T-helper 2 cell (primary cell): ENCODE measurements at regions not wholly inside any gene's neighbourhood (a gene's known extent, or its start where the extent isn't known, plus 50 kb on each side); places are given as distances from the start of the nearest gene placed in this dataset.
A peak's percentile ranks its signal among the peaks of the same experiment; 100 is the strongest.

Source experiments
- DNase-seq, 5 experiments: peaks; one replicate each; pipeline versions ENCODE4 v3.0.0 to v3.0.0-alpha.2; 2012 to 2022

DNA sequence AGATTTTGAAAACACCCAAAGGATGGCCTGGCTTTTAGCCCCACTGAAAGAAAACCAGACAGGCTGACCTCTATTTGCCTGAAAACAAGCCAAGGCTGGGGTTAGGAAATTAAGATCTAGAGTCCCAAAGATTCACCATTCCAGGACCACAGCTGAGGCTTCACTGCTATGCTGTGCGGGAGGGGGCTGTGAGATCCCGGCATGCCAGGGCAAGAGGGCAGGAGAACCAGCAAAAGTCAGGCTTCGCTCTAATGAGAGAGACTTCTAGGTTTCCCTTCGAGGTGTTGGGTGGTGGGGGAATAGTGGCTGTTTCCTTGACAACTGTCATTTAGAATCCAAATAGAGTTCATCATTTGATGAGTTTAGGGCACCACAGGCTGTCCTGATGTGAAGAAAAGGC is 152.9 kb upstream of the NFIB start:
- DNase-seq, result no peak

DNA sequence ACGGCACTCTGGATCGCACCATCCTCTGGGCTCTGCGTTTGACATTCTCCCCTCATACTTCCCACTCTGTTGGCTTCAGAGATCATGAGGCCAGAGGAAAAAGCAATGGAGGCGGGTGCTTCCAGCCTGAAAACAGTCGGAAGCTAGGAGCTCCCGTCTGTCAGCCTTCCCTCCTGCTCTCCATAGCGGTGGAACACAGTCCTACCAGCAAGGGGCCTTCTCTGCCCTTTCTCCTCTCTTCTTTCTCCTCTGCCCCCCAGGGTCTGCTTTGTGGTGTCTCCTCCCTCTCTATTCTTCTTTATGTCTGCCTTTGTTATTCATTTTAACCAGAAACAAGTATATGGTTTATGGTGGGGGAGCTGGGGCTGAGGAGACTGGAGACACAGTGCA is 152.5 kb upstream of the NFIB start:
- DNase-seq, result no peak

DNA sequence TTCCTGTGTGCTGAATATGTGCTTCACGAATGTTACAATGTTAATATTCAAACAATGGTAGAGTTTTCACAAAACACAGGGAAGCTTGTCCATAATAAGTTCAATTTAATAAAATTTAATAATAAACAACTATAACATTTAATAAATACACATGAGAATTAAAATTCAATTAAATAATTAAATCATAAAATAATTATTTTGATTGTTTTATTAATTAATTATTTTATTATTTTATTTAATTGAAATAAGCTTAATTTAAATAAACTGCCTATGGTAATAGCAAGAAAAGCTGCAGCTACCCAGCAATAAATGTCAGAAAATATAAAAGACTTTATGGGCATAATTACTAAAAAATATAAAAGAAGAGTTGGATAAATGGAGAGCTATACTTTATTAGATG is 149.0 kb upstream of the NFIB start:
- no peak for DNase-seq

DNA sequence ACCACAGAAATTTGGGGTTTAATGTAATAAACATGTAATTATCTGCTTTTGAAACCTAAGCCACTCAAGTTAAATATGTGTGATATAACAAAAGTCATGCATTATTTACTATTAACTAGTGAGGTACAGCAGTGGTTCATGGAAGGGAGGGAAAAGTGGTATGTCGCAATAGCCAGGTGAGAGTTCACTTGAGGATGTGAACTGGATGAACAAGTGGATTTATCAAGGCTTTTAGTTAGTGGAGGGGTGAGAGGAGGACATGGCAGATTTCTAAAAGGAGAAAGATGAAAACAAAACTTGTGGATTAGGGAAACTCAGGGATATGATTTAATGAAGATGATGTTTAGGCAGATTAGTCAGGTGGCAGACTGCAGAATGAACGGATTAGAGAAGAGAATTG is 141.3 kb upstream of the NFIB start:
- DNase-seq, result no peak

DNA sequence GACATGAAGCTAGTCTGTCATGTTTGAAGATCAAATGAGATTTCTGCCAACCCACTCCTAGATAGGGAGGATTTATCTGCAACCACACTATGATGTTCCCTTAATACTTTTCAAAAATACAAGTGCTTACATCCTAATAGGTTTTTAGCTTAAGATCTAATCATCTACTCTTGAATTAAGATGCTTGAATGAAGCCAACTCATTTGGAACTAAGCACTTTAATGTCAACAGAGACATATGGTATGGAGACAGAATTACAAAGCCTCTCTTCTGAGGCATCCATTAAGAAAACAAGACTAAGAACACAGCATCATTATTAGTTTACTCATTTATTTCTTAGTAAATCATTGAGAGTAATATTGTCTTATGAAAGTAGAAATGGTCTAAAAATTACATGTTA is 139.3 kb upstream of the NFIB start:
- no peak for DNase-seq

DNA sequence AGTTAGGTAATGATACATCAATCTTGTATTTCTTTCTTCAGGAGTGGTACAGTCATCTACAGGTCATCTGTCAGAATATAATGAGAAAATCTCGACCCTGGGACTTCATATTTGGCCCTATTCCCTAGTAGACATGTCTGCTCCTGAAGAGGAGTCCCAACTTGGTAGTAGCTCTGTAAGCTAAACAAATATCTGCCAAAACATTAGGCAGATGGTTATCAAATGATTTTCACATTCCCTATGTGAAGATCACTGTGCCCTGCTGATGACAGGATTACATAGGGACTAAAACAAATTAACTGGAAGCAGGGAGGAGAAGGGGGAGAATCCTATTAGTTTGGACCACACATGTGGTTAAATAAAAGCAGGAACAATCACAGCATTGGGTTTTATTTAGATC is 138.6 kb upstream of the NFIB start:
- DNase-seq, result no peak

DNA sequence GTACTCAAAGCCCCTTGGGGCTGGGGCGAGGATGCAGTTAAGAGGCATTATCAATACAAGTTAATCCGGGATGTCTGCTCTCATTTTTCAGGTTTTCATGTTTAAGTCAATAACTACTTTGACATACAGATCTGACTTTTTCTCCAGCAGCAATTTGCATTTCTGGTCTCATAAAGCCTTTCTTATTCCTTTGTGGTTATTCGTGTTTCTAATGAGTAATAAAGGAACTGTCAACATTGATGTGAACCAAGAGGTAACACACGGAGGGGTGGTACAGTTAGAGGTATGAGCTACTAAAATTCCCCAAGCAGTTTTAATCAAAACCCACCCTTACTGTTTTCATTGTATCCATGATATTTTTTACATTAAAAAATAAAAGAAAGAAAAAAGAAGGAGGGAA is 138.0 kb upstream of the NFIB start:
- DNase-seq, result no peak

DNA sequence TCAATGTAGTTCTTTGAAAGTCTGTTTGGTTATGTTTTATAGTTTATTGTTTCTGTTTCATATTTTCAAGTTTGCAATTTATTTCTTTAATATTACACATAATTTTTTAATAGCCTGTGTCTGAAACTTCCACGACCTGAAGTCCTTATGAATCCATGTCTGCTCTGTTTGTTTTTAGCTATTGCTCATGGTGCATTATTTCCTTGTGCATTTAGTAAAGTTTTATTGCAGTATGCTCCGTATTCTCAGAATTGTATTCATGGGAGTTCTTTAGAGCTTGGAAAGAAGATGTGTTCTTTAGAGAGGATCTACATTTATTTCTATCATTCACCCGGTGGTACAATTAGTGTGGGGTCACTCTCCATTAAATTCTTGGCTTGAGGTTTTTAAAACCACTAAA is 133.2 kb upstream of the NFIB start:
- no peak for DNase-seq

DNA sequence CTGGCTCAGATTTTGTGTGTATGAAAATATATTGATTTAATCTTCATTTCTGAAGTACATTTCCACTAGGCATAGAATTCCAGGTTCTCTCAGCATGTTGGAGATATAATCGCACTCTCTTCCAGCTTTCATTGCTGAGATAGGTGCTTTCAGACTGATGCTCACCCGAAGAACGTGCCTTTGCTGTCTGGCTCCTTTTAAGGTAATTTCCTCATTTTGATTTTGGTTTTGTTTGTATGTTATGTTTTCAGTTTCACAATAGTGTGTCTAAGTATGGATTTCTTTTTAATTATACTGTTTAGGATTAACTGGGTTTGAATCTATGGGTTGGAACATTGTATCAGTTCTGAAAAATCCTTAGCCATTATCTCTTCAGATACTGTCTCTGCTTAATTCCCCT is 132.0 kb upstream of the NFIB start:
- DNase-seq, result no peak

DNA sequence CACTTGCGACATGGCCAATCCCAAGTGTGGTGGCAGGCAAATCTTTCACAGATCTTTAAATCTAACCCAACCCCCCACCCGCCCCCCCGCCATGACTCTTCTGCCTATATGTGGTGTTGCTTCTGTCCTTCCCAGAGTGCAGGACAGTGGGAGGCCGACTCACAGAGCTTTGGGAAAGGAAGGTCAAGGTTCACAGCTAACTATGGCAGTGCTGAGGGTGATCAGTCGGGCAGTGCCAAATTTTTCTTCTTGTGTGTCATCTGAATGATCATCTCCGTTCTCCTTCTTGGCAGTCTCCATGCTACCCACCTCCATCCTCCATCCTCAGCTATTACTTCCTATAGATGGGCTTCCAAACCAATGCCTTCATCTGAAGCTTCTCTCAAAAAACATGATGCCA is 129.0 kb upstream of the NFIB start:
- DNase-seq, result no peak

DNA sequence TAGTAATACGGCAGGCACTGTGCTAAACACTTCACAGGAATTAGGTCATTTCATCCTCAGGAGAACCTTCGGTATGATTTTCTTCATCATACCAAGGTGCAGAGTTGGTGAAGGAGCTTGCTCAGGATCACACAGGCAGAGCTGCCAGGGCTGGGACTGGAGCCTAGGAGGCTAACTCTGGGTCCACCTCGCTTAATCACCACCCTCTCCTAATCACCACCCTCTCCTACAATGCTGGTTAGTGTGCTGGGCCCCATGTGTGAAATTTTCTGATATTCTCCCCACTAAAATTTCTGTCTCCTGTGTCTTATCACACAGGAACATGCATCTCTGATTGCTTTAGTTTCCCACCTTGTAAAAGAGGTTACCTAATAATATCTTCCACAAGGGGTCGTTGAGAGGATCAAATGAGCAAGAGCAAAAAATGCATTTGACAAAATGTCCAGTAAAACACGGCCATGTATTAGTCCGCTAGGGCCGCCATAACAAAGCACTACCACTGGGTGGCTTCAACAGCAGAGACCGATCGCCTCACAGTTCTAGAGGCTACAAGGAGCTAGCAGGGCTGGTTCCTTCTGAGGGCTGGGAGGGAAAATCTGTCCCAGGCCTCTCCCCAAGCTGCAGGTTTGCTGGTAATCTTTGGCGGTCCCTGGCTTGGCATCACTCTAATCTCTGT is 128.2 kb upstream of the NFIB start:
- no peak for DNase-seq

DNA sequence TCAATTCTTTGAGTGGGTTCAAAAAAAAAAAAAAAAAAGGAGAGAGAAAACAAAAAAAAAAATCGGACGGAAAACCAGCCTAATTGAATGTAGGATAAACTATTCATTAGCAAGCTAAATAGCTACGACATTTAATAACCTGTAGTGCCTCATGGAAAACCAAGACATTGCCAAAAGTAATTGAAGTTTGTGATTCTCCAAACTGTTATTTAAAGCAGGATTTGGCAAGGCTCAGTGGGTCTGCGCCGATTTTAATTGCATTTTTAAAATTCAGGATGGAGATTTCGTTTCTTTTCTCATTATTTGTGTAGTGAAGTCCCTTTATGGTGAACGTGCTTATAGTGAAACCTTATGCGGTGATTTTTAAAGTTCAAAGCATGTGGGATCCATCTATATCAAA is 127.2 kb upstream of the NFIB start:
- no peak for DNase-seq

DNA sequence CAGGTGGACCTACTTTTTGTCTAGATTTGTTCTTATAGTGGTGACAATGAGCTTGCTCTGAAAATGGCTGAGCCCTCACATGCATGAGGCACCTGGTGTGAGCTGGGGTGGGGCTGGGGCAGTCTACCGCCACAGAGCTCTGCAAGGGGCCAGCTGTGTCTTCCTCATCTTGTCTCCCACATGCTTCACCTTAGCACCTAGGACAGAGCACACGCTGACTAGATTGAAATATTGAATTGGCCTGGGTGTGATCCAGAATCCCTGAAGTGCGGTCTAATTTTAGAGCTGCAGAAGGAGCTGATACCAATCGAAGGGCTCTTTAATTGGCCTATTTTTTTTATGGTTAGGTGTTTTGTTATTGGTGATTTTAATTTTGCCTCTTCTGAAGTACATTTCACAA is 126.1 kb upstream of the NFIB start:
- DNase-seq, result no peak

DNA sequence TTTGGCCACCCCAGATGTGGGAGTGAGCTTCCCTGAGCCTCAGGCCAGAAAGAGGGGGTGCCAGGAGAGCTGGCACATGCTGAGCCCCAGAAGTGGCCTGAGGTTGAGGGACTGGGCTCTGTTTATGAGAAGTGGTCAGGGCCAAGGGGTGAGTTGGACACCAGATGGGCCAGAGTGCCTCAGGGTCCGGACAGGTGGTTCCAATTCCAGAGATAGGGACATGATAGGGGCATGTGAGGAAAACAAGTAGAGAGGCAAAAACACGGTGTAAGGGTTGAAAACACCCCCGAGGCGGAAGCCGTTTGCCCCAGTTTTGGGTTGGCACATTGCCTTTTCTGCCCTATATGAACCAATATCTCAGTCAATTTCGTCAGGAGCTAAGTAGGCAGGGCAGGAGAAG is 125.6 kb upstream of the NFIB start:
- DNase-seq, result no peak

DNA sequence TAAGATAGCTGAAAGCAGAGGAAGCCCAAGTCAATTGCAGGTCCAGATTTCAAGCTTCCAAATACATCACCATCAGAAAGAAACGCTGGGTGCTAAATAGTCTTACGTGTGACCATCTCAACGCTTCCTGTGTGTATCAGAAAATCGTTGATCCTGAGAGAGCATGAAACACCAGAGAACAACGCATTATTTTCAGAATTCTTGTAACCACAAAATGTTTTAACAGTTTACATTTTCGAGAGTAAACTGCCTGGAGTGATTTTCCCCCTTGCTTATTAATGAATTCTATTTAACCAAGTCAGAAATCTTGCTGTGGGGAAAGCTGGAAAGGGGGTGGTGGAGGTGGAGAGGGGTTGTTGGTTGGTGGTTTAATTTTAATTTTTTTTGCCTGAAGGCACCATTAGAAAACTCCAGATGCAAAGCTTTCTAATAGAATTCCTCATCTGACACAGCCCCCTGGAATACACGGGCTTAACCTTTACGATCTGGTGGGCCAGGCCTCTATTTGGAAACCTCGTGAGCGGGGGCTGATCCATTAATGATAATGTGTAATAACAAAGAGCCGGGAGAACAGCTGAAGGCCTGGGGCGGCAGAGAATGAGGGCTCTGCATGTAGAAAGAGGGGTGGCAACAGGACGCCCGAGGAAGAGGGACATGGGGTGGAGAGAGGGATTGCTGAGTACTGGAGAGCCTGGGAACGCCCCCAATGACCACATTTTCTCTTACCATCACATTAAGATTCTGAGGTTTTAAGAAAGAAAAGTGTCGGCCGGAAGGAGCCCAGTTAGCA is 124.5 kb upstream of the NFIB start:
- no peak for DNase-seq

DNA sequence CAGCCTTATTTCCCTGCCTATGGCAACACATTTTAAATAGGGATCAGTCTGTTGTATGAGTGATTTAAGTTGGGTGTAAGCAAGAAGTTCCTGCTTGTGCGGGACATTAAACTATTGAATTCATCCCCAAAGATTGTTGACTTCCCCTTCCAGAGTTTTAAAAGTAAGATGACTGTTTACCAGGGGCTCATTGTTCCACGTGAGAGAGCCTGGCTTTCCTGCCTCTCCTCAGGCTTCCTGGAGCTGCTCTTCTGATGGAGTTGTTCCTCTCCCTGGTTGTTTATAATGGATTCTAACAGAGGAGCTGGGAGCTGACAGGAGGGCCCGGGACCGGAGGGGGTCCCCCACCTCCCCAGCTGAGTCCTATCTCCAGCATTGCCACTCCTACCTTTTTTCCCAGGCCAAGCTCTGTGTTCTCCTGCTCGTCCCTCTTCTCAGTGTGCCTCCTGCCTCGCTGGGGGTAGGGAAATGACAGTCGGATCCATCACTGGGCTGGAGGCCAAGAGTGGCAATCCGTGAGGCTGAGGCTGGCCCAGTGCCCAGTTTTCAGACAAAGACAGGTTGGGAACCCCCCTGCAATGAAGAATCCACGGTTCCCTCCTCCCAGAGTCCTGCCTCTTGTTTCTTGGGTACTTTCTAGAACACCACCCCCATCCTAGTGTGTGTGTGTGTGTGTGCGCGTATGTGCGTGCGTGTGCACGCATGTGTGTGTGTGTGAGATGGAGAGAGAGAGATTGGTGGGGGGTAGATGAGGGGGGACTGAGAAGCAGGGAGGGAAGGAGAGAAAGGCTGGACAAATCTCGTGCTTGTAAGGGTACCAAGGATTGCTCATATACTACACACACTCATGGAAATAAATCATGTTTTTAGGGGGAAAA is 123.7 kb upstream of the NFIB start:
- no peak for DNase-seq

DNA sequence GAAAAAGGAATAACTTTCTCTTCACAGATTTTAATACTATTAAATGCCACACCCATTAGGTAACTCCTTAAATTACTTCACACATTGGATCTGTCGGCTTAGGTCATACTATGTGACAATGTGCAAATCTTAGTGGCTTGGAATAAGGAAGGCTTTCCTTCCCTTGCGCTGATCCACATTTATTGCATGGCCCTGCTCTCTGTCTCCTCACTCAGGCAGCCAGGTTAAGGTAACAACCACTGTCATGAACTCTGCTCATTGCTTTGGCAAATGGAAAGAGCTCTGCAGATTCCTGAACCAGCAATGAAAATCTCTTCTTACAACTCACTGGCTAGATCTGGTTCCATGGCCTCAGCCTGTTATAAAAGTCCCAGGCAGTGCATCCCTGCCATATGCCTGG is 121.9 kb upstream of the NFIB start:
- no peak for DNase-seq

DNA sequence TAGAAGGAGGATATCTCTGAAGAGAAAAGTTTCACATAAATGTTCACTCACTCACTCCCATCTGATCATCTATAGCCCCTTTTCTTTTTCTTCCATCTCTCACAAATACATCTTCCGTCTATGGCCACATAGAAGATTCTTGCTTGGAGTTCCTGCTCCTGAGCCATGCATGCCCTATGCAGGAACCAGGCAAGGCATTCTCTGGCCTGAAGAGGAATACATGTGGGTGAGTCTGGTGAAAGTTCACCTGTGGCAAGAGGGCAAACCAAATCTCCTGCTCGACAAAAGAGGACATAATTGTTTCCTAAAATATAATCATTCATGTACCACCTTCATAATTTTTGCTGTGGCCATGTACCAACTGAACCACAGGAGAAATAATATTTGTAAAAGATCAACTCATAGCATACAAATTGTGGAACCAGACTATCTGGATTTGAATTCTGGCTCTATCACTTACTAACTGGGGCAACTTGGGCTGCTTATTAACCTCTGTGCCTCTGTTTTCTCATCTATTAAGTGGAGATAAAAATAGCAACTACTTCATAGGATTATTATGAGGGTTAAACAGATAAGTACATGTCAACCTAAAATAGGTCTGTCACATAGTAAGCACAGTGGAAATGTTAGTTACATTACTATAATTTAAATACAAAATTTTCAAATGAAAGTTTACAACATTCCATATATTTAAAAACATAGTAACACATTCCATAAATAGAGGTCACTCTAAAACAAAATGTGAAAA is 121.2 kb upstream of the NFIB start:
- DNase-seq, result no peak

DNA sequence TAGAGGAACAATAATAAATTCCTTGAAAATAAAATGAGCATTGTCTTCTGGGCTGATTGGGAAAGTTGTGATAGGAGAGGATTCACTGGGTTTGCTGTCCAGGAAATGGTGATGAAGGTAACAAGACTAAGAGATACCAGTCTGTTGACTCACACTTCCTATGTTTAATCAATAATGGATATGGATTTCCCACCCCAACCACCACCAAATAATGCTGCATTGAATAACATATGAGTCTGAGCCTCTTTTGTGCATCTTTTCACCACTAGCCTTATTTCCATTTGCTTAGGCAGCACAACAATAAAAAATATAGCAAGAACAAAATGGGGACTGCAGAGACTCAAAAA is 120.2 kb upstream of the NFIB start:
- no peak for DNase-seq

DNA sequence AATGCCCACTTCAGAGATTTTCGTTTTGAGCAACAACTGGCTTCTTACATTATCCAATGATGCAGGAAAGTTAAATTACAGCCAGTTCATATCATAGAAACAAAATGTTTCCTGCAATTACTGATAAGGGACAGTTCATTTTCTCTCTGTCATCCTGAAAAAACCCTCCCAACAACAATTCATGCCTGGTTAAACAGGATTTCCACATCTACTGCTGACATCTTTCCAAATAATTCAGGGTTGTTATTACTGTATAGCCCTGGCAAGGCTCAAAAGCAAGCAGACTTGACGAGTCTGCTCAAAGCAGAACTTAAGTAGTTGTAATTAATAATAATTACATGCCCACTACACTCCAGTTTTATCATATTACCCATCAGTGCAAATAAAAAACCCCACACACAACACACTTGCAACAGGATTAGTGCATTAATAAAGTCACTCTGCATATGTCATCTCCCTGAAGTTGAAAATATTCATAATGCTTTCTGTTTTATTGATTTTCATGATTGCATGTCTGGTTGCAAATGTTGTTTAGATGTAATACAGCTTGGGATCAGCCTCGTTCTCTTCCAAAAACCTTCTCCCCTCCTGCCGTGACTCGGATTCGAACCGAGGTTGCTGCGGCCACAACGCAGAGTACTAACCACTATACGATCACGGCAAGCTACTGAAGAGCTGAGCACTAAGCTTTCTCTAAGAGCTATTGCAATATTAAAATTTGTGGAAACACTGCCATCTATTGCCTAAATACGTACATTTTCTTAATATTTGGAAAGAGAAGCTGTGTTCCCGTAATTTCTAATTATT is 119.6 kb upstream of the NFIB start:
- DNase-seq, result no peak

DNA sequence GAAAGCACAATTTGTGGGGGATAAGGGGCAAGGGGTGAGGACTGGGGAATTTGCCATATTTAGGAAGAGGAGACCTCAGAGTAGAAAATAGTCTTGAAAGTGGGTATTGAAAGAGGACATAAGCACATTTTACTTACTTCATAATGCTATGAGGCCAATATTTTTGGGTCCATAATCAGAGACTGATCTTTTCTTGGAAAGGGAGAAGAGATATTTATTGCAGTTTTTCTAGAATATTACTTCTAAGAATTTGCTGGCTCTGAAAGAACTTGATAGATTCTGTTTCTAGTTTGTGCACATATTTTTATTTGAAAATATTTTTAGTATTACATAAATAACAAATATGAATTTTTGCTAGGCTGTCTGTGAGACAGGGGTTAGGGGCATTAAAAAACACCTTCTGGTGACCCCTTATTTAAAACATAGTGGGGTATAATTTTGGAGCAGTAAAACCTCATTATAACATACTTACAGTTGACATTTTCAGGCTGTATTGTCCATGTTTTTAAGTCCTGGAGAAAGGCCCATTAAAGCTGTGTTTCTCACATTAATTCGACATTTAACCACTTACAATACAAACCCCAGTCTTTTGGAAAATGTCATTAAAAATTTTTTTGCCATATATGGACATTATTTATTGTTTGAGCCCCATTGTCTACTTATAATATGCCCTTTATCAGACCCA is 118.9 kb upstream of the NFIB start:
- DNase-seq, result no peak

DNA sequence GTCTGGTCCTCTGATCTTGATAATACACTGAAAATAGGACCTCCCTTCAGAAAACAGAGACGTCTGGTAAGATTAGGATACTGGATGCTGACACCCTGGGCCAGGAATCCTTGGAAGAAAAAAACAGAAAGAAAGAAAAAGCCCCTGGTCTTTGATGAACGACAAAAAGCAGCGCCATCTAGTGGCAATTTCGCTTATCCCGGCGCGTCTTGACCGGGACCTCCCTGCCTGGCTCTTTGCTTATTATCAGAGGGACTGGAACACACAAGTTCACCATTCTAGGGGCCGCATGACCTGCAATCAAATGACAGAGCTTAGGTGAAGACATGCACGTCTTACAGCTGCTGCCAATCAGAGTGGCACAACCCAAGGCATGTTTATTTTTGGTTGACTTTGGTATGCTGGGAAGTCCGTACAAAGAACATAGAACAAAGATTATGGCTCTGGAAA is 114.9 kb upstream of the NFIB start:
- DNase-seq, result peak in 2 of 5 experiments; percentile 17 to 31
